ENCODE measurements at regions not wholly inside any gene's neighbourhood (a gene's known extent, or its start where the extent isn't known, plus 50 kb on each side); places are given as distances from the start of the nearest gene placed in this dataset.

- H3K4me1 Mint-ChIP-seq (ENCODE audit: low read depth, unreplicated experiment): no peaks in the 10 kb centered on the region
Observed at GRCh38 chr13:112185466-112185865, 118.5 kb downstream of the SOX1 start.

GRCh38 chr13:112186091-112186490 lies 119.1 kb downstream of the SOX1 start:
- H3K4me1 Mint-ChIP-seq (ENCODE audit: low read depth, unreplicated experiment): no peaks in the 10 kb centered on the region
- H3K36me3 Mint-ChIP-seq (ENCODE audit: insufficient read depth, unreplicated experiment): no peaks in the 10 kb centered on the region
- H3K27me3 Mint-ChIP-seq (ENCODE audit: unreplicated experiment): no peaks in the 10 kb centered on the region
- no peak for TF ChIP-seq CTCF (IDR thresholded peaks at IDR 0.05; ENCODE audit: unreplicated experiment)
- intact Hi-C loops (cut with micrococcal nuclease; ENCODE audit: unreplicated experiment): no loop called here
- H3K4me3 Mint-ChIP-seq (ENCODE audit: low read depth, unreplicated experiment): no peak overlapping the region
- CTCF ChIA-PET: no interaction called here
- DNase-seq: no peak
- H3K27ac Mint-ChIP-seq (ENCODE audit: unreplicated experiment): no peak overlapping the region
- BruUV-seq (replicated peaks): no TSS peak
- peaks cover 6% of the 10 kb centered on the region for H3K9me3 Mint-ChIP-seq (ENCODE audit: low read depth, unreplicated experiment)

More at GRCh38 chr13:112185466-112185865, 118.5 kb downstream of the SOX1 start:
- no peaks in the 10 kb centered on the region for H3K27me3 Mint-ChIP-seq (ENCODE audit: unreplicated experiment)
- peaks cover 6% of the 10 kb centered on the region for H3K9me3 Mint-ChIP-seq (ENCODE audit: low read depth, unreplicated experiment)
- H3K4me3 Mint-ChIP-seq (ENCODE audit: low read depth, unreplicated experiment): no peak overlapping the region
- CTCF ChIA-PET: no interaction called here
- no peak for DNase-seq
- intact Hi-C loops (cut with micrococcal nuclease; ENCODE audit: unreplicated experiment): no loop called here
- no peak for TF ChIP-seq CTCF (IDR thresholded peaks at IDR 0.05; ENCODE audit: unreplicated experiment)
- H3K27ac Mint-ChIP-seq (ENCODE audit: unreplicated experiment): no peak overlapping the region
- BruUV-seq (replicated peaks): no TSS peak
- H3K36me3 Mint-ChIP-seq (ENCODE audit: insufficient read depth, unreplicated experiment): no peaks in the 10 kb centered on the region

- H3K4me3 Mint-ChIP-seq (ENCODE audit: low read depth, unreplicated experiment): no peak overlapping the region
- intact Hi-C loops (cut with micrococcal nuclease; ENCODE audit: unreplicated experiment): no loop called here
- no peak for DNase-seq
- CTCF ChIA-PET: no interaction called here
- no peaks in the 10 kb centered on the region for H3K4me1 Mint-ChIP-seq (ENCODE audit: low read depth, unreplicated experiment)
- no peaks in the 10 kb centered on the region for H3K27me3 Mint-ChIP-seq (ENCODE audit: unreplicated experiment)
- H3K36me3 Mint-ChIP-seq (ENCODE audit: insufficient read depth, unreplicated experiment): no peaks in the 10 kb centered on the region
- BruUV-seq (replicated peaks): no TSS peak
- TF ChIP-seq CTCF (IDR thresholded peaks at IDR 0.05; ENCODE audit: unreplicated experiment): no peak
- peaks cover 6% of the 10 kb centered on the region for H3K9me3 Mint-ChIP-seq (ENCODE audit: low read depth, unreplicated experiment)
- no peak overlapping the region for H3K27ac Mint-ChIP-seq (ENCODE audit: unreplicated experiment)
Observed at GRCh38 chr13:112187527-112188297, 120.8 kb downstream of the SOX1 start.

GRCh38 chr13:112188298-112188610 lies 121.3 kb downstream of the SOX1 start:
- H3K36me3 Mint-ChIP-seq (ENCODE audit: insufficient read depth, unreplicated experiment): no peaks in the 10 kb centered on the region
- H3K27me3 Mint-ChIP-seq (ENCODE audit: unreplicated experiment): no peaks in the 10 kb centered on the region
- H3K4me3 Mint-ChIP-seq (ENCODE audit: low read depth, unreplicated experiment): no peak overlapping the region
- no peak for DNase-seq
- CTCF ChIA-PET: no interaction called here
- H3K27ac Mint-ChIP-seq (ENCODE audit: unreplicated experiment): no peak overlapping the region
- intact Hi-C loops (cut with micrococcal nuclease; ENCODE audit: unreplicated experiment): no loop called here
- H3K9me3 Mint-ChIP-seq (ENCODE audit: low read depth, unreplicated experiment): peaks cover 6% of the 10 kb centered on the region
- TF ChIP-seq CTCF (IDR thresholded peaks at IDR 0.05; ENCODE audit: unreplicated experiment): no peak
- no peaks in the 10 kb centered on the region for H3K4me1 Mint-ChIP-seq (ENCODE audit: low read depth, unreplicated experiment)
- no TSS peak for BruUV-seq (replicated peaks)

Measured in Calu3 (cell line).